Activated CD4-positive, alpha-beta T cell treated with anti-CD3 and anti-CD28 coated beads, Interleukin-2, amount 10 ng/mL, durations not matched to agents 24 days and 14 days (primary cell): ENCODE measurements at regions not wholly inside any gene's neighbourhood (a gene's known extent, or its start where the extent isn't known, plus 50 kb on each side); places are given as distances from the start of the nearest gene placed in this dataset.

Experiments
- DNase-seq: peaks from one replicate; pipeline ENCODE4 v3.0.0; 2022
- H3K27ac Mint-ChIP-seq: one replicate; pipeline ENCODE4 v1.8.0; 2022; ENCODE audit warnings: mild to moderate bottlenecking, mixed read lengths
- H3K27me3 Mint-ChIP-seq: one replicate; pipeline ENCODE4 v1.8.0; 2022; ENCODE audit warnings: mixed read lengths
- H3K36me3 Mint-ChIP-seq: one replicate; pipeline ENCODE4 v1.8.0; 2022; ENCODE audit warnings: low read depth, mild to moderate bottlenecking, mixed read lengths
- H3K4me1 Mint-ChIP-seq: one replicate; pipeline ENCODE4 v1.8.0; 2021; ENCODE audit warnings: mixed read lengths
- H3K4me3 Mint-ChIP-seq: one replicate; pipeline ENCODE4 v1.8.0; 2022; ENCODE audit warnings: mild to moderate bottlenecking, moderate library complexity, mixed read lengths
- H3K9me3 Mint-ChIP-seq: one replicate; pipeline ENCODE4 v1.8.0; 2021; ENCODE audit warnings: mixed read lengths
- intact Hi-C: fragments of 100-400 bp; cut with micrococcal nuclease; formaldehyde crosslinking; loops from one replicate; pipeline ENCODE4 v1.15.1; 2023

DNA sequence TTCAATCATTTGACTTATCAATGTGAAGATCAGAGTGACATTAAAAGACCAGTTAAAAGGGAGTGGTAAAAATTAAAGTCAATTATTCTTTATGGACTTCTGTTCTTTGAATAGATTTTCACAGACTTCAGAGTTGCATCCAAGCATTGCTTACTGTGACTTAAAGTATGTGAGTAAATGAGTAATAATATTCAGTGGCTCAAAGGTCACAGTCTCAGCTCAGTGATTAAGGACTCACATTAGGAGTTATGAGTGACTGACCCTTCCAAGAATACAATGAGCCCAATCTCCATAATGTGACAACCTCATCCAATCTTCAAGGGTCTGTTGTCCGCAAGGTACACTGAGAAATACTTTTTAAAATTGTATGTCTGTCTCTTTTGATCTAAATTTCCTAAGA is 811.2 kb downstream of the BRINP1 start:
- H3K27ac Mint-ChIP-seq = no peak overlapping the region
- no peaks in the 10 kb centered on the region for H3K4me1 Mint-ChIP-seq
- H3K4me3 Mint-ChIP-seq = no peak overlapping the region
- H3K27me3 Mint-ChIP-seq = no peaks in the 10 kb centered on the region
- no peaks in the 10 kb centered on the region for H3K36me3 Mint-ChIP-seq
- intact Hi-C loops = no loop called here
- DNase-seq = no peak
- peaks cover 9% of the 10 kb centered on the region for H3K9me3 Mint-ChIP-seq

DNA sequence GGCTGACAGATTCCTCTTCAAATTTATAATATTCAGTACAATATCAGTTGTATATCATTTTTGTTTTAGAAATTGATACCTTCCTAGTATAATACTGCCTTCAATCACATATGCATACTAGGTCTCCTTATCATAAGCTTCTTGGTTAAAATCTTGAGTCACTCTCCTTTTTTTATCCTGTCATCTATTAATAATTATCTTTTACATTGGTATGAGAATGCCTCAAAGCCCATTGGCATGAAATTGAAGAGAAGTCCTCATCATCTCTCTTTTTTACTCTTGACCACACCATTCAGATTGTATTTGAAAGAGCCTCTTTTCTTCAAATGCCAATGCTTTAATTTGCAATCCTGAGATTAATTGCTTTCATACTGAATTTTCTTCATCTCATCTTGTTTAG is 810.3 kb downstream of the BRINP1 start:
- no peaks in the 10 kb centered on the region for H3K27me3 Mint-ChIP-seq
- no peaks in the 10 kb centered on the region for H3K36me3 Mint-ChIP-seq
- H3K4me3 Mint-ChIP-seq = no peak overlapping the region
- DNase-seq = no peak
- peaks cover 9% of the 10 kb centered on the region for H3K9me3 Mint-ChIP-seq
- H3K4me1 Mint-ChIP-seq = no peaks in the 10 kb centered on the region
- H3K27ac Mint-ChIP-seq = no peak overlapping the region
- intact Hi-C loops = no loop called here

DNA sequence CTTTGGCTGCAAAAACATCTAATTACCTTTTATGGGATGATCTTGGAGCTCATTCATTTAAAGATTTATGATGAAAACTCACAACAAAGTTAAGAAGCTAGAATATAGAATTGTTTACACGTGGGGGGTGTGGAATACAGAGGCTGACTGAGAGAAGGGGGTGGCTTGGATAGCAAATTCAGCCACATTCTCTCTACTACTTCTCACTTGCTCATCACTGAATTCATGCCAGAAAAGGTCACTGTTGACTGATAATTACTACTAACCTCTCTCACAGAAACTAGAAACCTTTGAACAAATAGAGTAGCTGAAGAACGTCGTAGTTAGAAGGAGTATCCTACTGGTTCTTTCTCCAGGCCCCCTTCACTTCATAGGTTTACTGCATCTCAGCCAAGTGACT is 808.2 kb downstream of the BRINP1 start:
- H3K27ac Mint-ChIP-seq = no peak overlapping the region
- intact Hi-C loops = no loop called here
- H3K27me3 Mint-ChIP-seq = no peaks in the 10 kb centered on the region
- peaks cover 6% of the 10 kb centered on the region for H3K9me3 Mint-ChIP-seq
- no peaks in the 10 kb centered on the region for H3K4me1 Mint-ChIP-seq
- no peak for DNase-seq
- H3K4me3 Mint-ChIP-seq = no peak overlapping the region
- H3K36me3 Mint-ChIP-seq = no peaks in the 10 kb centered on the region

DNA sequence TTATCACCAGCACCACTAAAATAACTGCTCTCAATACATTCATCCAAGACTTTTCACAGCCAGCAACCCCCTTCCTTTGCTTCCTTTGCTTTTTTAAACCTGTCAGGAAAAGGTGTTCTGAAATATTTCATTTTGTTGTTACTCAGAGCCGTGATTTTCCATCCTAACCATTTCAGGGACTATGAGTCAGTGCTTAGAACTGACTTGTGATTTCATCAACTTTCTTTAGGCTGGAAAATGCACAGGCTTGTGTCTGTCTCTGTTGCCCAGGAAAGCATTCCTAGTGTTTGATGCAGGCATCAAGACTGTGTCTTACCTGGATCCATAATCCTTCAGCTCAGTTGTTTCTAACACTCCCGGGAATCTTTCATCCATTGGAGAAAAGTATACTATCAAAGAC is 805.6 kb downstream of the BRINP1 start:
- intact Hi-C loops = no loop called here
- DNase-seq = no peak
- H3K36me3 Mint-ChIP-seq = no peaks in the 10 kb centered on the region
- H3K27ac Mint-ChIP-seq = no peak overlapping the region
- H3K4me1 Mint-ChIP-seq = no peaks in the 10 kb centered on the region
- H3K9me3 Mint-ChIP-seq = no peaks in the 10 kb centered on the region
- no peaks in the 10 kb centered on the region for H3K27me3 Mint-ChIP-seq
- H3K4me3 Mint-ChIP-seq = no peak overlapping the region

DNA sequence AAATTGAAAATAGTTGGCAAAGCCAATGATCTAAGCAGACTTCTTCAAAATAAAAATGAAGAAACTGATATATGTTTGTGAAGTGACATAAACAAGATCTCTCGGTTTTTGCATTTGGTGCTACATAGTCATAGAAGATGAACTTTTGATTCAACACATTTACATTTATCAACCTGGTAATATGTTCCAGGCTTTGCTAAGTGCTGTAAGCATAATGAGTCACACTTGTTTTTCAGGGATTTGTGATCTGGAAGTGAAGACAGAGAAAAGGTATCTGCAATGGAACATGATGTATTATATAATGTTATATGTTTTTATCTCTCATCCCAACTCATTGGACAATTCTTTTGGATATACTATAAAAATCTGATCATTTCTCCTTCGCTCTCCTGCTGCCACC is 801.4 kb downstream of the BRINP1 start:
- no peak overlapping the region for H3K4me3 Mint-ChIP-seq
- no peaks in the 10 kb centered on the region for H3K9me3 Mint-ChIP-seq
- no peaks in the 10 kb centered on the region for H3K4me1 Mint-ChIP-seq
- DNase-seq = no peak
- no peak overlapping the region for H3K27ac Mint-ChIP-seq
- H3K36me3 Mint-ChIP-seq = no peaks in the 10 kb centered on the region
- no peaks in the 10 kb centered on the region for H3K27me3 Mint-ChIP-seq
- intact Hi-C loops = no loop called here

DNA sequence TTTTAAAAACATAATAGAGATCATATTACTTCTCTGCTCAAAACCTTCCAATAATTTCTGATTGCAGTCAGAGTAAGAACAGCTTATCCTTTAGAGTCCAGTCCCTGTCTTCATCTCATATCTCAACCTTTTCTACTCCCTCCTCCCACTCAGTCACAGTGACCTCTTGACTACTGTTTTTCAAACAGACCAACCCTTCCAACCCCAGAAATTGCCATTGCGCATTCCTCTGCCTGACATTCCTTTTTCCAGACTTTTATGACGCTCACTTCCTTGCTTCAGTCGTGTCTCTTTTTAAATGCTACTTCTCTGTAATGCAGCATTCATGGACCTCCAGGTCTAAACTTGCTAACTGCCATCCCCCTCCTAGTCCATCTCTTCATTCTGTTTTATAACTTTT is 800.5 kb downstream of the BRINP1 start:
- no peaks in the 10 kb centered on the region for H3K9me3 Mint-ChIP-seq
- H3K27me3 Mint-ChIP-seq = no peaks in the 10 kb centered on the region
- no peaks in the 10 kb centered on the region for H3K4me1 Mint-ChIP-seq
- no peak for DNase-seq
- H3K4me3 Mint-ChIP-seq = no peak overlapping the region
- no peak overlapping the region for H3K27ac Mint-ChIP-seq
- H3K36me3 Mint-ChIP-seq = no peaks in the 10 kb centered on the region
- intact Hi-C loops = no loop called here

DNA sequence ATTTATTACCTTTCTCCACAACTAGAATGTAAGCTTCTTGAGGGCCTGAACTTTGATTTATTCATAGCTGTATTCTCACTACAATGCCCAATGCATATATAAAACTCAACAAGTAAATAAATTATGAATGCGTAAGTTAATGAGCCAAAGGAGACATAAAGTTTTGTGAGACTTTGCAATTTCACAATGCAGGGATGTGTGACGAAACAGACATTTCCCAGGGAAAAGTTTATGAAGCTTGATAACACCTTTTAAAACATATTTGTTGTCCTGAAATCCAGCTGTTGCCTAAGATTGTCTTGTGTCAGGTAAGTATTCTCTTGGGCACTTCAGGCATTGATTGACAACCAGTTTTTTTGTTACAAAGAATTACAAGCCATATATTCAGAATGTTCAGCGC is 800.1 kb downstream of the BRINP1 start:
- no peaks in the 10 kb centered on the region for H3K4me1 Mint-ChIP-seq
- no peaks in the 10 kb centered on the region for H3K27me3 Mint-ChIP-seq
- no peak overlapping the region for H3K27ac Mint-ChIP-seq
- H3K4me3 Mint-ChIP-seq = no peak overlapping the region
- DNase-seq = no peak
- H3K9me3 Mint-ChIP-seq = no peaks in the 10 kb centered on the region
- H3K36me3 Mint-ChIP-seq = no peaks in the 10 kb centered on the region
- intact Hi-C loops = no loop called here

DNA sequence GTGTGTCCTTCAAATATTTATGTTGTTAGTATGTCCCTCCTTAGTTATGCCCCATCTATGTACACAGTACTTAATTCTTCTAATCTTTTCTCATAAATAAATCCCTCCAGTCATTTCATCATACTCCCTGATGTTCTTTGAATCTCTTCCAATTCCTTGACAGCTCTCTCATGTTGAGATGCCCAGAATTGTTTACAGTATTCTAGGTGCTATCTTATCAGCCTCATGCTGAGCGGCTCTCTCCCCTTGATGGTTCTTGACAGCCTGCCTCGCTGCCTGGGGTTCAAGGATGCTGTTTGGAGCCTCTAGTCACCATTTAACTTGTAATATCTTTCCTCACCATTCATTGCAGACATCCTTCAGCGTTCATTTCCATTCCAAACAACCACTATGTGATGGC is 799.2 kb downstream of the BRINP1 start:
- DNase-seq = no peak
- intact Hi-C loops = no loop called here
- H3K4me3 Mint-ChIP-seq = no peak overlapping the region
- no peaks in the 10 kb centered on the region for H3K36me3 Mint-ChIP-seq
- H3K27ac Mint-ChIP-seq = no peak overlapping the region
- H3K9me3 Mint-ChIP-seq = no peaks in the 10 kb centered on the region
- no peaks in the 10 kb centered on the region for H3K27me3 Mint-ChIP-seq
- H3K4me1 Mint-ChIP-seq = no peaks in the 10 kb centered on the region

DNA sequence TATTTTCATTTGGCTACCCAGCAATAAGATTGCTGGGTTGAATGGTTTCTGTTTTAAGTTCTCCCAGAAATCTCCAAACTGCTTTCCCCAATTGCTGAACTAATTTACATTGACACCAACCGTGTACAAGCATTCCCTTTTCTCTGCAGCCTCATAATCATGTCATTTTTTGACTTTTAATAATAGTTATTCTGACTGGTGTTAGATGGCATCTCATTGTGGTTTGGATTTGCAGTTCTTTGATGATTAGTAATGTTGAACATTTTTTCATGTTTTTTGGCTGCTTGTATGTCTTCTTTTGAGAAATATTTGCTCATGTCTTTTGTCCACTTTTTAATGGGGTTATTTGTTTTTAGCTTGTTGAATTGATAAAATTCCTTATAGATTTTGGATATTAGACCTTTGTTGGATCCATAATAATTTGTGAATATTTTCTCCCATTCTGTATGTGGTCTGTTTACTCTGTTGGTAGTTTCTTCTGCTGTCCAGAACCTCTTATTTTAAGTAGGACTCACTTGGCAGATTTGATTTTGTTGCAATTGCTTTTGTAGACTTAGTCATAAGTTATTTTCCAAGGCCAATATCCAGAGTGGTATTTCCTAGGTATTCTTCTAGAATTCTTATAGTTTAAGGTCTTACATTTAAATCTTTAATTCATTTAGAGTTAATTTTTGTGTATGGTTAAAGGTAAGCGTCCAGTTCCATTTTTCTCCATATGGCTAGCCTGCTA is 793.7 kb downstream of the BRINP1 start:
- intact Hi-C loops = no loop called here
- Mint-ChIP-seq H3K4me3 (no peak overlapping the region), H3K4me1 (no peaks in the 10 kb centered on the region), H3K27ac (no peak overlapping the region), H3K27me3 (no peaks in the 10 kb centered on the region), H3K9me3 (no peaks in the 10 kb centered on the region), H3K36me3 (no peaks in the 10 kb centered on the region)
- DNase-seq = no peak

DNA sequence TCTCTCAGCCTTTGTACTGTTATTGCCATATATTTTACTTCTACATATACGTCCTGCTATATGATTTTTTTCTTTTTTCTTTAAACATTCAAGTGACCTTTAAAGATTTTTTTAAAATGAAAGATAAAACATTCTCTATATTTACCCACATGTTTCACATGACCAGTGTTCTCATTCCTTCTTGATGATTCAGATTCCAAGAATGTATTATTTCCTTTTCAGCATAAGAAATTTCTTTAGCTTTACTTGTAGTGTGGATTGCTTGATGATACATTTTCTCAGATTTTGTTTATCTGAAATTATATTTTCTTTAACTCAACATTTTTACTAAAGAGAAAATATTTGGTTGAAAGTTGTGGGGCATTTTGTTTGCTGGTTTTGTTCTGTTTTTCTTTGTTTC is 792.1 kb downstream of the BRINP1 start:
- H3K36me3 Mint-ChIP-seq = no peaks in the 10 kb centered on the region
- intact Hi-C loops = no loop called here
- no peaks in the 10 kb centered on the region for H3K27me3 Mint-ChIP-seq
- H3K4me1 Mint-ChIP-seq = no peaks in the 10 kb centered on the region
- H3K27ac Mint-ChIP-seq = no peak overlapping the region
- DNase-seq = no peak
- H3K4me3 Mint-ChIP-seq = no peak overlapping the region
- H3K9me3 Mint-ChIP-seq = no peaks in the 10 kb centered on the region

DNA sequence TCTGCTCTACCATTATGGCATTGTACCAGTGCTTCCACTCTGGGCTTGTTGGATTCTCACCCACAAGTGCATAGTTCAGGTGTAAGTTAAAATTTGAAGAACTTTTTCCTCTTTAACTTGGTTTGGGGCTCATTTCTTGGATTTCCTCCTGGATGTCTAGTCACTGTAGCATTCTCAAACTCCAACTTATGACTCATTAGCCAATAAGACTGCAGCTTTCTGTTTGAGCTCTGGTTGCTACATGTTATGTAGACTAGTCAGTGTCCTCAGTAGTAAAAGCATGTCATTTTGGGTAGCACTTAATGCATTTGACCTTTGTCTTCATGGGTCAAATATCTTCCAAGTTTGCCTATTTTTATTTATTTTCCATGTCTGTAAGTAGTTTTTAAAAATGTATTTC is 790.8 kb downstream of the BRINP1 start:
- Mint-ChIP-seq H3K4me3 (no peak overlapping the region), H3K27ac (no peak overlapping the region), H3K4me1 (no peaks in the 10 kb centered on the region), H3K36me3 (no peaks in the 10 kb centered on the region), H3K9me3 (no peaks in the 10 kb centered on the region), H3K27me3 (no peaks in the 10 kb centered on the region)
- DNase-seq = no peak
- intact Hi-C loops = no loop called here

DNA sequence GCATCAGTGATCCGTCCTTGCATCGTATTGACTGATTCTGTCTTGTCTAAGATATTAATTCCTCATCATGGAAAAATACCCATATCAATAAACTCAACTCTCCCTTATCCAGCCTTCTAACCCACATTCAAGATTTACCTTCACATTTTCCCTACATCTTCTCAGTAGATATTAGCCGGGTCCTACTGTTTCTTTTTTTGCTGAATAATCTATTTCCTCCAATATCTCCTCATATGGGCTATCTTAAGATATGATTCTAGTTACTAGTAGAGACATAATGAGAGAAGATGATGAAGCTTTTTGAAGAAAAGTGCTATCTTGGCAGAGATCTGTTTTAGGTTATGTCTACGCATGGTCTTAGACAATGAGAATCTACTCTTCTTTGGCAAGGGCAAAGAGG is 785.8 kb downstream of the BRINP1 start:
- Mint-ChIP-seq H3K4me3 (no peak overlapping the region), H3K36me3 (no peaks in the 10 kb centered on the region), H3K27ac (no peak overlapping the region), H3K9me3 (peaks cover 5% of the 10 kb centered on the region), H3K4me1 (no peaks in the 10 kb centered on the region), H3K27me3 (no peaks in the 10 kb centered on the region)
- intact Hi-C loops = no loop called here
- DNase-seq = no peak

DNA sequence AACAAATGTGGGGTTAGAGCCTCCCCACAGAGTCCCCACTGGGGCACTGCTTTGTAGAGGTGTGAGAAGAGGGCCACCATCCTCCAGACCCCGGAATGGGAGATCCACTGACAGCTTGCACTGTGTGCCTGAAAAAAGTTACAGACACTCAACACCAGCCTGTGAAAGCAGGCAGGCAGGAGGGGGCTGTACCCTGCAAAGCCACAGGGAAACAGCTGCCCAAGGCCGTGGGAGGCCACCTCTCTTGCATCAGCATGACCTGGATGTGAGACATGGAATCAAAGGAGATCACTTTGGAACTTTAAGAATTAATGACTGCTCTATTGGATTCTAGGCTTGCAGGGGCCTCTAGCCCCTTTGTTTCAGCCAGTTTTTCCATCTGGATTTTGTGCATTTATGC is 782.3 kb downstream of the BRINP1 start:
- Mint-ChIP-seq H3K9me3 (peaks cover 5% of the 10 kb centered on the region), H3K36me3 (no peaks in the 10 kb centered on the region), H3K4me1 (no peaks in the 10 kb centered on the region), H3K27me3 (no peaks in the 10 kb centered on the region), H3K4me3 (no peak overlapping the region), H3K27ac (no peak overlapping the region)
- intact Hi-C loops = no loop called here
- DNase-seq = no peak

DNA sequence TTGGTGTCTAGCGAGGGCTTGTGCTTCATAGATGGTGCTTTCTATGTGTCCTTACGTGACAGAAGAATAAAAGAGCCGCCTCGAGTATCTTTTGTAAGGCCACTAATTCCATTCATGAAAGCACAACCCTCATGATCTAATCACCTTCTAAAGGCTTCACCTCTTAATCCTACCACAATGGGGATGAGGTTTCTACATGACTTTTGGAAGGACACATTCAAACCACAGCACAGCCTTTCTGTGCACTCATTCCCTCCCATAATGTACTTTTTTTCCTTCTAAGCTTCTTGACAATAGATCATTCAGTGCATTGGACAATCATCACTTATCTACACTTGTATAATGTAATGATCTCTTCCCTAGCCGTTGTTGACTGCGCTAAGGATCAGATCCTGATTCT is 774.8 kb downstream of the BRINP1 start:
- Mint-ChIP-seq H3K27me3 (no peaks in the 10 kb centered on the region), H3K36me3 (no peaks in the 10 kb centered on the region), H3K4me1 (no peaks in the 10 kb centered on the region), H3K9me3 (no peaks in the 10 kb centered on the region), H3K4me3 (no peak overlapping the region), H3K27ac (no peak overlapping the region)
- intact Hi-C loops = no loop called here
- DNase-seq = no peak

DNA sequence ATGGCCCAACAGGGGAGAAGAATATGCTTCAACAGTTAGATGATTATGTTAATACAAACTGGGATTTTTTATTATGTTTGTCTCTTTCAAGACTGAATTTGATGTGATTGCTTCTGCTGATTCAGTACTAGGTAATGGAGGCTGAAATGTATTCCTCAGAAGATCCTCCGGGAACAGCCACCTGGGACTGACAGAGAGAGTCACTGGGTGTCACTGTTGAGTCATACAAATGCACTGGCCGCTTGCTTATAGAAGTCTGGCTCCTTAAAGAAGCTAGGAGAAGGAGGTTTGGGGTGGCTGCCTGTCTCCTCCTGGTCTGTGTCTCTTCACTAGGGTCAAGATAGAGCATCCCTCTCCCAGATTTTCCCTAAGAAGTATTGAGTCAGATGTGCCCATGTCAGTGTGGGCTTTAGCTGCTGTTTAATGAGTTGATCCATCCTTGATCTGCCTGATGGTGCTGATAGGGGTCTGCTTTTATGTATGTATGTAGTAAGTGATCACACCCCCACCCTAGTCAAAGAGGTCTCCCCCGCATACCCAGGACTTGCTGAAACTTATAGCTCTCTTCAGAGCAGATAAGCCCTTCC is 773.4 kb downstream of the BRINP1 start:
- DNase-seq = no peak
- intact Hi-C loops = no loop called here
- H3K4me3 Mint-ChIP-seq = no peak overlapping the region
- no peaks in the 10 kb centered on the region for H3K9me3 Mint-ChIP-seq
- H3K27me3 Mint-ChIP-seq = no peaks in the 10 kb centered on the region
- no peaks in the 10 kb centered on the region for H3K36me3 Mint-ChIP-seq
- H3K4me1 Mint-ChIP-seq = no peaks in the 10 kb centered on the region
- no peak overlapping the region for H3K27ac Mint-ChIP-seq
